Osteoblast (primary cell): ENCODE measurements at regions not wholly inside any gene's neighbourhood (a gene's known extent, or its start where the extent isn't known, plus 50 kb on each side); places are given as distances from the start of the nearest gene placed in this dataset.

ENCODE experiments used
- DNase-seq: peaks from one replicate; pipeline ENCODE4 v3.0.0; 2011; ENCODE audit warnings: low spot score, mixed read lengths; ENCODE audit not compliant: insufficient read length; ENCODE audit errors: missing footprints
- H2AFZ ChIP-seq: 2 replicates; pipeline ENCODE4 v1.6.0; 2011; ENCODE audit warnings: mild to moderate bottlenecking, low read length
- H3K27ac ChIP-seq: 2 replicates; pipeline ENCODE4 v1.5.1; 2011; ENCODE audit warnings: mild to moderate bottlenecking, low read depth, low read length, moderate library complexity
- H3K27me3 ChIP-seq: 2 replicates; pipeline ENCODE4 v1.6.0; 2012; ENCODE audit warnings: mild to moderate bottlenecking, control low read depth, inconsistent platforms, low read length, moderate library complexity; ENCODE audit not compliant: insufficient read depth
- H3K36me3 ChIP-seq: 2 replicates; pipeline ENCODE4 v1.5.1; 2011; ENCODE audit warnings: mild to moderate bottlenecking, low read length, control low read depth, moderate library complexity; ENCODE audit not compliant: insufficient read depth
- H3K4me1 ChIP-seq: 2 replicates; pipeline ENCODE4 v1.5.1; 2011; ENCODE audit warnings: mild to moderate bottlenecking, low read length, control low read depth, moderate library complexity; ENCODE audit not compliant: insufficient read depth
- H3K4me2 ChIP-seq: 2 replicates; pipeline ENCODE4 v1.6.0; 2011; ENCODE audit warnings: mild to moderate bottlenecking, low read length; ENCODE audit not compliant: insufficient read depth
- H3K4me3 ChIP-seq: fragments of 200-600 bp; sonication (generic); 3 replicates; pipeline ENCODE4 v1.5.1; 2012; ENCODE audit warnings: mild to moderate bottlenecking, low read length, inconsistent platforms; ENCODE audit not compliant: insufficient read depth
- H3K79me2 ChIP-seq: 2 replicates; pipeline ENCODE4 v1.6.0; 2012; ENCODE audit warnings: mild to moderate bottlenecking, low read length, control low read depth, inconsistent platforms; ENCODE audit not compliant: insufficient read depth
- H3K9me3 ChIP-seq: 2 replicates; pipeline ENCODE4 v1.5.1; 2011; ENCODE audit warnings: low read depth, low read length, control low read depth
- H4K20me1 ChIP-seq: 2 replicates; pipeline ENCODE4 v1.6.0; 2012; ENCODE audit warnings: mild to moderate bottlenecking, low read length, control low read depth; ENCODE audit not compliant: insufficient read depth
- TF ChIP-seq, protein P1 (sequence below): IDR thresholded peaks from 2 replicates; pipeline ENCODE4 v1.5.1; 2011; ENCODE audit warnings: mild to moderate bottlenecking, low read depth, low read length, moderate library complexity; ENCODE audit errors: extremely low read depth

DNA sequence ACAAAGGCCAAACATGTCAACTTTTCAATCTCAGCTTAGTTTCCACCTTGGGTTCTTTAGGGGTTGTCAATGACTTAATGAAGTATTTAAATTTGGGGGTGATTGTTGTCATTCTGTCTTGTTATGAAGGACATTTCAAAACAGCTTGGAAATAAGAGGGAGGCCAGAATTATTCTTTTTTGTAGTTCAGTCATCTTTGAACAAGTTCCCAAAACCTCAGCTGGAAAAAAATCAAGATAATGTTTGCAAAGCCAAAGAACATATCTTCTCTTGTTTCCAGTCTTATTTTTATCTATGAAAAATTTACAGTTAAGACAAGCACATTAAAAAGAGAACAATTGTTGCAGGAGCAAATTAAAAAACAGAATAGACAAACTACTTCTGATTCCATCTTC lies 612.8 kb downstream of the INSC start:
- no peak overlapping the region for H3K27ac ChIP-seq
- no peaks in the 10 kb centered on the region for H3K9me3 ChIP-seq
- TF ChIP-seq, protein P1, sequence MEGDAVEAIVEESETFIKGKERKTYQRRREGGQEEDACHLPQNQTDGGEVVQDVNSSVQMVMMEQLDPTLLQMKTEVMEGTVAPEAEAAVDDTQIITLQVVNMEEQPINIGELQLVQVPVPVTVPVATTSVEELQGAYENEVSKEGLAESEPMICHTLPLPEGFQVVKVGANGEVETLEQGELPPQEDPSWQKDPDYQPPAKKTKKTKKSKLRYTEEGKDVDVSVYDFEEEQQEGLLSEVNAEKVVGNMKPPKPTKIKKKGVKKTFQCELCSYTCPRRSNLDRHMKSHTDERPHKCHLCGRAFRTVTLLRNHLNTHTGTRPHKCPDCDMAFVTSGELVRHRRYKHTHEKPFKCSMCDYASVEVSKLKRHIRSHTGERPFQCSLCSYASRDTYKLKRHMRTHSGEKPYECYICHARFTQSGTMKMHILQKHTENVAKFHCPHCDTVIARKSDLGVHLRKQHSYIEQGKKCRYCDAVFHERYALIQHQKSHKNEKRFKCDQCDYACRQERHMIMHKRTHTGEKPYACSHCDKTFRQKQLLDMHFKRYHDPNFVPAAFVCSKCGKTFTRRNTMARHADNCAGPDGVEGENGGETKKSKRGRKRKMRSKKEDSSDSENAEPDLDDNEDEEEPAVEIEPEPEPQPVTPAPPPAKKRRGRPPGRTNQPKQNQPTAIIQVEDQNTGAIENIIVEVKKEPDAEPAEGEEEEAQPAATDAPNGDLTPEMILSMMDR, result no peak
- no peak overlapping the region for H2AFZ ChIP-seq
- H4K20me1 ChIP-seq, result no peaks in the 10 kb centered on the region
- H3K36me3 ChIP-seq, result no peaks in the 10 kb centered on the region
- H3K4me3 ChIP-seq, result no peak overlapping the region
- H3K27me3 ChIP-seq, result peaks cover 15% of the 10 kb centered on the region
- H3K4me1 ChIP-seq, result no peaks in the 10 kb centered on the region
- no peaks in the 10 kb centered on the region for H3K79me2 ChIP-seq
- H3K4me2 ChIP-seq, result no peak overlapping the region
- DNase-seq, result no peak

DNA sequence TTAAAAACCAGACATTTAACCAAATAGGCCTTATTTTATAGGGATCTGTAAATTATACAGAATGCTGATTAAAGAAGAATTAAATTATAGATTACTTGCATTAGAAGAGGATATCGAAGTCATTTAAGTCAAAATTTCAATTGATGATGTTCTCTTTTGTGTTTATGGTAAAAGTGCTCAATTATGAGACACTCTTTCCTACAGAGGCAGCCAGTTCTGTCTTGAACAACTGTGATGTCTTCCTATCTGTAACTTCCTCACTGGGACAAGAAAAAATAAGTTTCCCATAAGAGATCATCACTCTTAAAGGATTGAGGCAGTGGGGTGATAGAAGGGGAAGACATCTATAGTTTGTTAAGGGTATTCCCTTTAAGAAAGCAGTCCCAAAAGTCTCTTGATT lies 613.5 kb downstream of the INSC start:
- Histone ChIP-seq H2AFZ (no peak overlapping the region), H3K27me3 (peaks cover 17% of the 10 kb centered on the region), H3K79me2 (no peaks in the 10 kb centered on the region), H4K20me1 (no peaks in the 10 kb centered on the region), H3K27ac (no peak overlapping the region), H3K4me3 (no peak overlapping the region), H3K4me2 (no peak overlapping the region), H3K4me1 (no peaks in the 10 kb centered on the region), H3K9me3 (no peaks in the 10 kb centered on the region), H3K36me3 (no peaks in the 10 kb centered on the region)
- TF ChIP-seq, protein P1, result no peak
- DNase-seq, result no peak

DNA sequence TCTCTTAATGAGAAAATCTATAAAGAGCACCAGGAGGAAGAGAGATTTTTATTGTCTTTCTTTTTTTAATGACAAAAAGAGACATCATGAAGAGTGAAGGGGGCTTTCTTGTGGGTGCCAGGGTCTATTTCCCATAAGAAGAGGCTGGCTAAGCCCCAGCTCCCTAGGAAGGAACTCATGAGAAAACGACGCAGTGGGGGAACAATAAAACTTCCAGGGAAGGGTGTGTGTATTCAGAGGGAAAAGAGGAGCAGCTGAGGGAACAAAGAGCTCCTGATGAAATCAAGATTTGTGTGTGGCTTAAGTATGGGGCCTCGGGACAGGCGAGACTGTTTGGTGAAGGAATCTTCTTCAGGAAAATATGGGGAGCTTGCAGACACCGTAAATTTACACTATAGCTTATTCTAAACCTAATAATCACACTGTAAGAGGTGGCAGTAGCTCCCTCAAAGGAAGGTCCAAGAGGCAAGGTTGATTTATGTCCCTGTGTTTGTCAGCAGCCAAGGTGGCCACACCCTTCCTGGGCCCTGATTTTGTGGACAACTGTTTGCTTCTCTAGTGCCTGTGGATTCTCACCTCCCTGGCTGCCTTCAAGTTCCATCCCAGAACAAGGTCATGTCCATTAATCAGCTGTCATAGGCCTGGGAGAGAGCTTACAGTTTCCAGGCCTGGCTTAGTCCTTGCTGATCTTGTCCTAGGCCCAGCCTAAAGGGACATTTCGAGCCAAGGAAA lies 615.7 kb downstream of the INSC start:
- Histone ChIP-seq H3K79me2 (no peaks in the 10 kb centered on the region), H3K4me3 (no peak overlapping the region), H3K4me1 (no peaks in the 10 kb centered on the region), H3K36me3 (no peaks in the 10 kb centered on the region), H3K27me3 (peaks cover 17% of the 10 kb centered on the region), H4K20me1 (no peaks in the 10 kb centered on the region), H3K27ac (no peak overlapping the region), H2AFZ (no peak overlapping the region), H3K4me2 (no peak overlapping the region), H3K9me3 (no peaks in the 10 kb centered on the region)
- TF ChIP-seq, protein P1, result no peak
- DNase-seq, result no peak

DNA sequence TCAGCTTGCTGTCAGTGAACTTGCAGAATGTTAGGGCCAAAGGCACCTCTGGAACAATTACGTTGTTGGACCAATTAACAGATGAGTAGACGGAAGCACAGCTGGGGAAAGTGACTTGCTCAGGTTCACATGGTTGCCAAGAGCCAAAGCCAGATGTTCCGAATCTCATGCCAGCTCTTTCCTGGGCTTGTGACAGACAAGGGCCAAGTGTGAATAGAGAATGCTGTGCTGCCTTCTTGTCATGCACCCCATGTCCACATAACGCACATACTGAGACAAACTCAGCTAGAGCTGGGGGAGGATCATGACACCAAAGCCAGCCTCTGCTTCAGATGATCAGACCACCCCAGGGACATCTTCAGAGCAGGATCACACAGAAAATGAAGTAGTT lies 616.3 kb downstream of the INSC start:
- no peaks in the 10 kb centered on the region for H3K79me2 ChIP-seq
- H3K4me2 ChIP-seq, result no peak overlapping the region
- no peaks in the 10 kb centered on the region for H4K20me1 ChIP-seq
- DNase-seq, result no peak
- TF ChIP-seq, protein P1, result no peak
- H3K27ac ChIP-seq, result no peak overlapping the region
- H2AFZ ChIP-seq, result no peak overlapping the region
- no peaks in the 10 kb centered on the region for H3K4me1 ChIP-seq
- peaks cover 19% of the 10 kb centered on the region for H3K27me3 ChIP-seq
- no peaks in the 10 kb centered on the region for H3K36me3 ChIP-seq
- H3K9me3 ChIP-seq, result no peaks in the 10 kb centered on the region
- H3K4me3 ChIP-seq, result no peak overlapping the region
